DND-41 (cell line): ENCODE measurements at regions not wholly inside any gene's neighbourhood (a gene's known extent, or its start where the extent isn't known, plus 50 kb on each side); places are given as distances from the start of the nearest gene placed in this dataset.
"Not testable (repeated sequence)": the region's sequence is repeated elsewhere in the genome, so short reads cannot be mapped to it uniquely, and the experiment has no call there.

ENCODE experiments used
- ATAC-seq: fragments of 200-7000 bp; cut with Tn5 transposase; 3 replicates; pipeline ENCODE4 v1.9.1; 2021; ENCODE audit warnings: low read depth; ENCODE audit not compliant: insufficient read depth
- DNase-seq: peaks from one replicate; pipeline ENCODE4 v3.0.0-alpha.2; 2020
- H2AFZ ChIP-seq: 2 replicates; pipeline ENCODE4 v1.6.0; 2012; ENCODE audit warnings: low read depth, low read length
- H3K27ac ChIP-seq: 2 replicates; pipeline ENCODE4 v1.5.1; 2012; ENCODE audit warnings: low read length, inconsistent platforms
- H3K27me3 ChIP-seq: fragments of 200-600 bp; sonication (generic); 2 replicates; pipeline ENCODE4 v1.6.0; 2012; ENCODE audit warnings: low read length, mild to moderate bottlenecking, inconsistent platforms; ENCODE audit not compliant: insufficient read depth, poor library complexity
- H3K36me3 ChIP-seq: 2 replicates; pipeline ENCODE4 v1.5.1; 2012; ENCODE audit warnings: low read length, inconsistent platforms; ENCODE audit not compliant: insufficient read depth
- H3K4me1 ChIP-seq: 2 replicates; pipeline ENCODE4 v1.5.1; 2012; ENCODE audit warnings: mild to moderate bottlenecking, low read length; ENCODE audit not compliant: insufficient read depth
- H3K4me2 ChIP-seq: 2 replicates; pipeline ENCODE4 v1.6.0; 2012; ENCODE audit warnings: mild to moderate bottlenecking, moderate library complexity, low read length, inconsistent platforms; ENCODE audit not compliant: insufficient read depth
- H3K4me3 ChIP-seq, 2 experiments: fragments of 200-600 bp in 1 of 2; shearing (Covaris generic) in 1 of 2; 2 replicates each; pipeline ENCODE4 v1.5.1; 2012 to 2016; ENCODE audit warnings: inconsistent platforms in 2 of 2, low read length in 2 of 2, mild to moderate bottlenecking in 2 of 2, low read depth in 1 of 2, moderate library complexity in 1 of 2
- H3K79me2 ChIP-seq: 2 replicates; pipeline ENCODE4 v1.6.0; 2012; ENCODE audit warnings: low read length, inconsistent platforms; ENCODE audit not compliant: insufficient read depth
- H3K9ac ChIP-seq: 2 replicates; pipeline ENCODE4 v1.6.0; 2012; ENCODE audit warnings: low read depth, mild to moderate bottlenecking, inconsistent platforms, low read length, moderate library complexity
- H3K9me3 ChIP-seq: 2 replicates; pipeline ENCODE4 v1.5.1; 2012; ENCODE audit warnings: low read length, moderate library complexity, mild to moderate bottlenecking, inconsistent platforms; ENCODE audit not compliant: insufficient read depth, severe bottlenecking
- H4K20me1 ChIP-seq: 2 replicates; pipeline ENCODE4 v1.6.0; 2012; ENCODE audit warnings: low read length; ENCODE audit not compliant: insufficient read depth
- EZH2 ChIP-seq: IDR thresholded peaks from 3 replicates; pipeline ENCODE4 v1.6.1; 2012; ENCODE audit warnings: borderline replicate concordance, low read depth, mild to moderate bottlenecking, moderate library complexity, low read length, inconsistent platforms; ENCODE audit not compliant: severe bottlenecking
- TF ChIP-seq, protein P1 (sequence below): IDR thresholded peaks from 2 replicates; pipeline ENCODE4 v1.5.1; 2012; ENCODE audit warnings: borderline replicate concordance, low read length, moderate library complexity, mild to moderate bottlenecking; ENCODE audit not compliant: poor library complexity, severe bottlenecking; ENCODE audit errors: extremely low read depth

DNA sequence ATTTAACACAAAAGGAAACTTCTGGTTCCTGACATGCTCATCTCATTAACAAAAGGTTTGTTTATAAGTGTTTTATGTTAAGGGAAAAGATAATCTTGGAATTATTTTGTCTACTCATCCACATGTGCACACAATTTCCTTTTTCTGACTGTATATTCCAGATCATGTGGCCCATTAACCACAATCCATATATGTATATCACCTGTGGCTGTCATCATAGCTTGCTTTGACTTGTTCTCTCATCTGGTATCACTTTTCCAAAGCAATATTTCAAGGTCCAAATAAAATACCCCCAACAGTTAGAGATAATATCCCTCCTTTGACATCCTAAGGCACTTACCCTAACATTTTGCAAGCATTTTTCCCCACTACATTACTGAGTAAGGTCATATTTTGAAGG is 856.1 kb downstream of the CDH11 start:
- no peak overlapping the region for H3K4me3 ChIP-seq
- no peaks in the 10 kb centered on the region for H3K9me3 ChIP-seq
- H3K9ac ChIP-seq = no peak overlapping the region
- H3K4me2 ChIP-seq = no peak overlapping the region
- no peaks in the 10 kb centered on the region for H3K36me3 ChIP-seq
- DNase-seq = no peak
- no peak for ATAC-seq
- no peak overlapping the region for H3K27ac ChIP-seq
- H3K79me2 ChIP-seq = no peaks in the 10 kb centered on the region
- H2AFZ ChIP-seq = no peak overlapping the region
- TF ChIP-seq EZH2 = no peak
- TF ChIP-seq, protein P1, sequence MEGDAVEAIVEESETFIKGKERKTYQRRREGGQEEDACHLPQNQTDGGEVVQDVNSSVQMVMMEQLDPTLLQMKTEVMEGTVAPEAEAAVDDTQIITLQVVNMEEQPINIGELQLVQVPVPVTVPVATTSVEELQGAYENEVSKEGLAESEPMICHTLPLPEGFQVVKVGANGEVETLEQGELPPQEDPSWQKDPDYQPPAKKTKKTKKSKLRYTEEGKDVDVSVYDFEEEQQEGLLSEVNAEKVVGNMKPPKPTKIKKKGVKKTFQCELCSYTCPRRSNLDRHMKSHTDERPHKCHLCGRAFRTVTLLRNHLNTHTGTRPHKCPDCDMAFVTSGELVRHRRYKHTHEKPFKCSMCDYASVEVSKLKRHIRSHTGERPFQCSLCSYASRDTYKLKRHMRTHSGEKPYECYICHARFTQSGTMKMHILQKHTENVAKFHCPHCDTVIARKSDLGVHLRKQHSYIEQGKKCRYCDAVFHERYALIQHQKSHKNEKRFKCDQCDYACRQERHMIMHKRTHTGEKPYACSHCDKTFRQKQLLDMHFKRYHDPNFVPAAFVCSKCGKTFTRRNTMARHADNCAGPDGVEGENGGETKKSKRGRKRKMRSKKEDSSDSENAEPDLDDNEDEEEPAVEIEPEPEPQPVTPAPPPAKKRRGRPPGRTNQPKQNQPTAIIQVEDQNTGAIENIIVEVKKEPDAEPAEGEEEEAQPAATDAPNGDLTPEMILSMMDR = no peak
- H4K20me1 ChIP-seq = no peaks in the 10 kb centered on the region
- H3K4me1 ChIP-seq = no peaks in the 10 kb centered on the region
- no peaks in the 10 kb centered on the region for H3K27me3 ChIP-seq

DNA sequence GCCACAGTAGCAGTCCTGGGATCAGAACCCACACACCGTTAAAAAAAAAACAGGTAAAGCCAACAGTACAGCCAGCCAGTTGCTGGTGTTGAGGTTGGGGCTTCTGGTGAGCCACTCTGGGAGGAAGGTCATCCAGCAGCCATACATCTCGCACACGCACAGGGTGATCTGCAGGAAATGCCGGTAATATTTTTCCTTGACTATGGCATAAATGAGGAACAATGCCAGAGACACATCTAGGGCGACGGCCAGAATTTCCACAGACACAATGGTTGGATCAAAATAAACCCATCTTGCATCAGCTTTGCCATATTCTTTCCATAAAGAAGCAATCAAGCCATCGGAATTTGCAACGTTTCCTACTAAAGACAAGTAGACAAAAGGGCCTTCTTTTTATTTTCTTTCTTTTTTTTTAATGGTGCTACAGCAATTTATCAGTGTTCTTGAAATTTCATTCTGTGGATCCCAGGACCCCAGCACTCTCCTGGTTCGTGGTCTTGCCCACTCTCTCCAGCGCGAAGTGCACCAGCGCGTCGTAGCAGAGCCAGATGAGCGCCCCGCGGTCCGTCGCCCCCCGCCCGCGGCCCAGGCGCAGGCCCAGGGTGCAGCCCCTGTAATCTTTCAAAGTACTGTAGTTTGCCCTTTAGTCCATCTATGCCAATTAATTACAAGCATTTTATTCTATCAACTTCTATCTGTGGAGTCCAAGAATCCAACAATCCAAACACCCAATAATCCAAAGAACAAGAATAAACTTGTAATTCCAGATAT is 861.0 kb downstream of the CDH11 start:
- not testable (repeated sequence) for H3K79me2 ChIP-seq, H4K20me1 ChIP-seq

DNA sequence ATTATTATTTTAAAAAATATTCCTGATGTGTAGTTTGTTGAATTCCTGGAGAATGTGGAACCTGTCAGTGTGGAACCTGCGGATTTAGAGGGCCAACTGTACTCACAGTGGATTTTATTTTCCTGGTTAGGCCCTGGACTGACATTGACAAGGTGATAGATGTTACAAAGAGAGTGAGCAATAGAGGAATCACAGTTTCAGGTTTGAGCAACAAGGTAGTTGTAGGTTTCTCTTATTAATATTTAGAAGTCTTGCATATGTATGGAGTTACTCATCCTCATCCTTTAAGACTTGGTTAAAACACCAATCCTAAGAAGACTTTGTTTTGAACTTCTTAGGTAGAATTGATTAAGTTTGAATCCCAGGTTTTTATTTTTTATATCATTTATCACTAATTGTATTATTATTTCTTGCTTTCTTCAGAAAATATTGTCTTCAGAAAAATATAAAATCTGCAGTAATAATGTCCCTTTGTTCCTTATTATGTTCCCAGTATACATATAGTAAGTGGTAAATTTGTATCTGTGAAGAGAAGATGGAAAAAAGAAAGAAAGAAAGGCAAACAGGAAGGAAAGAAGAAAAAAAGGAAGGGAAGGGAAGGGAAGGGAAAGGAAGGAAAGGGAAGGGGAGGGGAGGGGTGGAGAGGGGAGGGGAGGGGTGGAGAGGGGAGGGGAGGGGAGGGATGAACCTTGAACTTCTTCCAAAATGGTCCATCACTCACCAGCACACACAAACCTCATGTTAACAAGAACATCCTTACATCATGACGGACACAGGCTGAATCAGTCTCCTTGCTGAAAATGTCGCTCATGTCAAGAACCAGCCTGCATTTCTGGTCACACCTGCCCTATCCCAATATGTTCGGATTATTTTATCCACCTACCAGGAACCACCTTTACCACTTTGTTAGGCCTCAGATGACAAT is 867.2 kb downstream of the CDH11 start:
- DNase-seq = no peak
- no peak overlapping the region for H3K27ac ChIP-seq
- H2AFZ ChIP-seq = no peak overlapping the region
- no peaks in the 10 kb centered on the region for H4K20me1 ChIP-seq
- H3K36me3 ChIP-seq = no peaks in the 10 kb centered on the region
- peaks cover 2% of the 10 kb centered on the region for H3K9me3 ChIP-seq
- no peaks in the 10 kb centered on the region for H3K4me1 ChIP-seq
- H3K4me2 ChIP-seq = no peak overlapping the region
- no peaks in the 10 kb centered on the region for H3K79me2 ChIP-seq
- no peak overlapping the region for H3K9ac ChIP-seq
- no peak for ATAC-seq
- TF ChIP-seq EZH2 = no peak
- TF ChIP-seq, protein P1 = no peak
- H3K27me3 ChIP-seq = no peaks in the 10 kb centered on the region
- no peak overlapping the region for H3K4me3 ChIP-seq

More for the DNA sequence above, 861.0 kb downstream of the CDH11 start:
- H3K9me3 ChIP-seq, H3K9ac ChIP-seq, H3K4me3 ChIP-seq, H3K27ac ChIP-seq, H3K4me2 ChIP-seq, H3K36me3 ChIP-seq, ATAC-seq, H3K4me1 ChIP-seq, H2AFZ ChIP-seq, H3K27me3 ChIP-seq, DNase-seq: not testable (repeated sequence)

DNA sequence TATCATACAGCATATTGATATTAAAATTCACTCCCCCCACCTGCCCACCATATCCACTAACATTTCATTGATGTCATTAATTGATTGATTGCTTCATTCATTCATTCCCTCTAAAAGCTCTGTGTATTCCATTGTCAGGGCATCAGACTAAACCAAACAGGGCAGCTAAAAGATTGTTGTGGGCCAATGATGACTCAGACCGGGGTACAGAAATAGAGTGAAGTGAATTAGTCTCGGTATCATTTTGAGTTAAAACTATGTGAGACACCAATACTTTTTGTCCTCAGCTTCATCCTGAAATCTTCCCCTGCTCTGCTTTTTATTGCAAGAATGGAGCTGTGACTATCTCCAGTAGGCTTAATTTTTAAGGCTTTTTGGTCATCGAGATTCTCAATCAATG is 868.3 kb downstream of the CDH11 start:
- TF ChIP-seq, protein P1 = no peak
- TF ChIP-seq EZH2 = no peak
- Histone ChIP-seq H3K36me3 (no peaks in the 10 kb centered on the region), H3K4me1 (no peaks in the 10 kb centered on the region), H3K79me2 (no peaks in the 10 kb centered on the region), H3K9me3 (no peaks in the 10 kb centered on the region), H3K4me3 (no peak overlapping the region), H3K27ac (no peak overlapping the region), H4K20me1 (no peaks in the 10 kb centered on the region), H3K9ac (no peak overlapping the region), H3K4me2 (no peak overlapping the region), H2AFZ (no peak overlapping the region), H3K27me3 (no peaks in the 10 kb centered on the region)
- no peak for DNase-seq
- ATAC-seq = no peak
